GM18505 (cell line): ENCODE measurements at regions not wholly inside any gene's neighbourhood (a gene's known extent, or its start where the extent isn't known, plus 50 kb on each side); places are given as distances from the start of the nearest gene placed in this dataset.

Source experiments
- ATAC-seq: cut with Tn5 transposase; IDR thresholded peaks from one replicate; pipeline ENCODE4 v1.9.1; 2021; ENCODE audit not compliant: unreplicated experiment
- POLR2A ChIP-seq: IDR thresholded peaks from 4 replicates; pipeline ENCODE4 v1.6.1; 2011; ENCODE audit warnings: borderline replicate concordance; ENCODE audit not compliant: insufficient read depth, insufficient read length; ENCODE audit errors: extremely low read depth

DNA sequence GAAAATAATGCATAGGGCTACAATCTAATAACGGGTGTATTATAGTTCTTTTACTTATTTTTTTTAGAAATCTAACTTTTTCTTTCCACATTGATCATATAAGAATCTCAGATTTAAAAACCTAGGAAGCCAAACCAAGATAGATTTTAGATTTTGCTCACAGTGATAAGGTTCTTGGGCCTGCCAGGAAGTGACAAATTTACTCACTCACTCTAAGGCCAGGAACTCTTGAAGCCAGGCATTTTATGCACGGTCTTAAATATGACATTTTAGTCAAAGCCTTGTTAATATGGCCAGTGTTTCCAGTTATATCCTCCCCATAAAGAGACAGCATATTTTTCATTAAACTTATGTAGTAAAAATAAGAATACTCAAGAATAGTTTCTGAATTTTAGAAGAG lies 271.4 kb downstream of the SQOR start:
- ATAC-seq: no peak

DNA sequence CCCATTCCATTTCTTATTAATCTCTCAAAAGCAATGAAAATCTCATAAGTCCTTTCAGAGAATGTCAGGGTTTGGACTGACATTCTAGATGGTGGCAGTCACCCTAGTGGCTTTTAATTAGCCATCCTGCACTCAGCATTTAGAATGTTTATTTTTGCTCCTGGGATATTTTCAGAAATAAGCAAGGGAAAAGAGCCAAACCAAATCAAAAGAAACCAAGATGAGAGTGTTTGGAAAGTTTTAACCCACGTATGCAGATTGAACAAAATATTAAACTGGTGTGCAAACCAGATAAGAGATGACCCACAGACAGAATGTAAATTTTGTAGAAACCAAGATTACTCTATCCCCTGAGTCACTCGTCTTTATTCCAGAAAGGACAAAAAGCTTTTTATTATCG lies 275.8 kb downstream of the SQOR start:
- no peak for ATAC-seq
- no peak for TF ChIP-seq POLR2A

More for the DNA sequence above, 271.4 kb downstream of the SQOR start:
- TF ChIP-seq POLR2A: no peak

DNA sequence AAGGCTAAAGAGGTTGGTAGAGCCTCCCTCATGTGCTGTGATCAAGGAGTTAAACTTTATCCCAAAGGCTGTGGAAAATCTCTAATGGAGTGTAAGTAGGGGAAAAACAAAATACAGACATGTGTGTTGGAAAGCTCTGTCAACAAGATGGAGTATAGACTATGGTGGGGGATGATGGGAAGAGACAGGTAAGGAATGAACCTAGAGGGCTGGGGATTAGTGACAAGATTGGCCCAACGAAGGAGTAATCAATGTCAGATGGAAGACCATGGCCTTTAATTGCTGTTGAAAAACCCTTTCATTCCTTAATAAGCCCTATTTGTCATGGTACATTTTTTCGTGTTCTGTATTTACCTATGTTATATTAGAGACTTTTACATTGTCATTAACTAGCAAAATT lies 278.6 kb downstream of the SQOR start:
- TF ChIP-seq POLR2A: no peak
- ATAC-seq: no peak

DNA sequence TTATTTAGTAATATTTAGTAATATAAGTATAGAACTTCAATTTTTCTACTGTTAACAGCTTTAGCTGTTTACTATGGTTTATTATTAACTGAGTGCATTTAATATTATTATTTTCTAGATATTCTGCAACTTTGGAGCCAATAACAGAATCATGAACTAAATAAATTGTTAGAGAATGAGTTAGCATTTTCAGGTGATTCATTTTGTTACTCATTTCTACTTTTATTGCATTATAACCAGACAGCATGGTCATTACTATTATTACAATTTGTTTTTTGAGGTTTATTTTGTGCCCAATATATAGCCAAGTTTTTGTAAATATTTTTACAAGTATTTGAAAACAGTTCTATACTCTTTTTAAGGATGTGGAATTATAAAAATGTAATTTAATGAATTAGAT lies 279.6 kb downstream of the SQOR start:
- no peak for ATAC-seq
- no peak for TF ChIP-seq POLR2A

DNA sequence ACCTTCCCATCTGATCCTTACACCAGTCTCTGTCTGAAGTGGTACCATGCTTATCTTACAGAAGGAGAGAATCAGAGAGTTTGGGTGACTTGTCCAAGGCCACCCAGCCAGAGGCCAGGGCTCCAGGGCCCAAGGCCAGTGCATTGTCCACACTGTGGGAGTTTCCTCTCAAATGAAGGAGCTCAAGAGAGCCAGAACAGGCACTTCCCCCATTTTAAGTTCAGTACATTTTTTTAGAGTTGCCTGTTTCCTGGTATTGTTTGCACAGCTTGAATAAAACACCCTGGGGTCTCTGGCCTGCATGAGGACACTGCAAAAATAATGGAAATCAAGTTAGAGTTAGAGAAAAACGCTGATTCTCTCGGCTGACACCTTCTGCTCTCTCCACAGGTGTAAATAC lies 284.0 kb downstream of the SQOR start:
- no peak for TF ChIP-seq POLR2A
- ATAC-seq: no peak

DNA sequence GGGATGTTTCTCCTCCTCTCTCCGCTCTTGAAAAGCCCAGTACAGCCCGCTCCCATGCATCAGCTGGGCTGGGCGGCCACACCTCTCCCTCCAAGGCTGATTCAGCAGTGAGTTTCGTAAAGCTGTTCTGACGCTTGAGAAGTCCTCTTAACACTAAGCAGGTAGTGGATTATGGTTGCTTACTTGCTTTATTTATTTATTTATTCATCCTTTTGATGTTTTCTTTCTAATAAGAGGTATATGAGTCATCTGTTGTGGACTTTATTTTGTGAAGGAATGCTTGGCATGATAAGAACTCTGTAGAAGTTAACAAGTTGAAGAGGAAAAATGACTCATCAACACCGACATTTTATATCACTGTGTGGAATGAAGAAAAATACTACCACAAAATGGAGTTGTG lies 285.0 kb downstream of the SQOR start:
- no peak for TF ChIP-seq POLR2A
- no peak for ATAC-seq

DNA sequence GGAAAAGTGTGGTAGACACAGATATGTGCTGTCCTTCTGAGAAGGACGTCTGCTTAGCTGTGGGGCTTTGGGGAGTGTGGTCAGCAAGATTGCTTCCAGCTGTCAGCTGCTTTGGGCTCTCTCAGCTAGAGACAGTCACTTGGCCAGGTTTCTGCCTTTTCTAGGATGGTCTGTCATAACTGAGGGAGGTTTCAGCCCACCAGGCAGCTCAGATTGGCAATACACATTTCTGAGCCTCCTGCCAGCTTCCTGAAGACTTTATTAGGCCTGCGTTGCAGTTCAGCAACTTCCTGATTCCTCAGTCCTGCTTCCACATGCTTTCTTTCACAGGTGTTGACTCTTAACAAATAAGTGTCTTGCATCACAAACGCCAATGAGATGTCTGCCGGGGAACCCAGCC lies 286.5 kb downstream of the SQOR start:
- no peak for TF ChIP-seq POLR2A
- ATAC-seq: no peak

DNA sequence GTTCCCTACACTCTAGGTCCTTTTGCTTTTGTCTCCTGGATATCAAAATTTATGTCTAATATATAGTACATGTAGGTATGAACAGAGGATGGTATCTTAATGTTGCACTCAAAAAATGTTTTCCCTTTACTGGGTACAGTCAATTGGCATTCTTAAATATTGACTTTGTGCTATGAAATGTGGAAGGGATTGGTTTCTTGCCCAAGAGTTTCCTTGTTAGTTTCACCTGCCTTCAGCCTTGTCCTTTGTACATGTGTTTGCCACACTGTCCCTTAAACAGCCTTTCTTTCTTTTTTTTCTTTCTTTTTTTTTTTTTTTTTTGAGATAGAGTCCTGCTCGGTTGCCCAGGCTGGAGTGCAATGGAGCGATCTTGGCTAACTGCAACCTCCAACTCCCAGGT lies 287.1 kb downstream of the SQOR start:
- no peak for TF ChIP-seq POLR2A
- ATAC-seq: no peak

DNA sequence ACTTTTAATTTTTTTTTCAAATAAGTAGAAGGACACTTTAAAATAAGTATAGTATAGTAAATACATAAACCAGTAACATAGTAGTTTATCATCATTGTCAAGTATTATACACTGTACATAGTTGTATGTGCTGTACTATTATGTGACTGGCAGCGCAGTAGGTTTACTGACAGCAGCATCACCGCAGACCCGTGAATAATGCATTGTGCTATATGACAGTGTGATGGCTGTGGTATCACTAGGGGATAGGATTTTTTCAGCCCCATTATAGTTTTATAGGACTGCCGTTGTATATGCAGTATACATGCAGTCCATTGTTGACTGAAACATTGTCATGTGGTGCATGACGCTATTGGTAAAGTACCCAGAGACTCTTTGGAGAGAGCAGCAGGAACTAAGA lies 306.5 kb downstream of the SQOR start:
- TF ChIP-seq POLR2A: no peak
- ATAC-seq: no peak

DNA sequence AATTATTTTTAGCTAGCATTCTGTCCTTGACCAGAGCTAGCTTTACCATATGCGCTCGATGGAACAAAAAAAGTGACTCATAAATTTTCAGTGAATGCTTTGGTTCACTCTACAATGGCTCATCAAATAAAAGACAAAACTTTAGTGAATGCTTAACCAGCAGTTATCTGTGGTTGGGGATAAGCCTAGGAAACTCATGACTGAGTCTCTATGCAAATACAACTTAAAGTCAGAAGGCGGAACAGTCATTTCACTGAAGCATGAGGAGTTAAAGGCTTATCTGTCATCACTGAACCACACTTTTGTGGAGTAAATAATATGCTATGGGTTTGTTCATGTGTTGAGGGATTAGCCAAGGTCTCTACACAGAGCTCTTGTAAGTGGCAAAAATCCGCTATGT lies 308.4 kb downstream of the SQOR start:
- ATAC-seq: peak; percentile 48
- no peak for TF ChIP-seq POLR2A

DNA sequence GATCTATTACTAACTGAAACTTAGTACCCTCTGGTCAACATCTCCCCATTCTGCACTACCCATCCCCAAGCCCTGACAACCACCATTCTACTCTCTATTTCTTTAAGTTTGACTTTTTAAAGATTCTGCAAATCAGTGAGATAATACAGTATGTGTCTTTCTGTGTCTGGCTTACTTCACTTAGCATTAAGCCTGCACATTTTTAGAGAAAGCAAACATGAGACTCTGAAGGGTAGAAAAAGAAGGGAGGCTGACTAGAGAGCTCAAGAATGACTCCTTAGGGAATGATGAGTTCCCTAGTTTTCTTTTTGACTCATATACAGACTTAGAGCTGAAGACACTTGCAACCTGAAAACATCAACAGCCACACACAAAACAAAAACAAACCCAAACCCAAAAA lies 311.3 kb downstream of the SQOR start:
- TF ChIP-seq POLR2A: no peak
- no peak for ATAC-seq

DNA sequence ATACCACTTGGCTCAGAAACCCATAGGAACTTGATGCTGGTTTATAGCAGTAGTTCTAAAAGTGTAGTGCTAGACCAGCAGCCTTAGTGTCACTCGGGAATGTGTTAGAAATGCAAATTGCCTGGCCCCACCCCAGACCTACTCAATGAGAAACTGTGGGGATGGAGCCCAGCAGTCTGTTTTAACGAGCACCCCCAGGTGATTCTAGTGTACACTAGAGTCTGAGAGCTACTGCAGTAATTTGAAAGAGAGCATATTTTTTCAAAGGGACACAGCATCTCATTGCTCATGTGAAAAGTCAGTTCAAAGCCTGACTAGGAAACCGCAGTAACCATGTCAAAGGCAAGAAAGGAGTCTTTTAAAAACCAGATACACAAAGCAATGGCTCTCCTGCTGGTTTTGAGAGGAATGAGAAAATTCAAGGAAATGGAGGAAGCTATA lies 313.4 kb downstream of the SQOR start:
- ATAC-seq: no peak
- TF ChIP-seq POLR2A: no peak

DNA sequence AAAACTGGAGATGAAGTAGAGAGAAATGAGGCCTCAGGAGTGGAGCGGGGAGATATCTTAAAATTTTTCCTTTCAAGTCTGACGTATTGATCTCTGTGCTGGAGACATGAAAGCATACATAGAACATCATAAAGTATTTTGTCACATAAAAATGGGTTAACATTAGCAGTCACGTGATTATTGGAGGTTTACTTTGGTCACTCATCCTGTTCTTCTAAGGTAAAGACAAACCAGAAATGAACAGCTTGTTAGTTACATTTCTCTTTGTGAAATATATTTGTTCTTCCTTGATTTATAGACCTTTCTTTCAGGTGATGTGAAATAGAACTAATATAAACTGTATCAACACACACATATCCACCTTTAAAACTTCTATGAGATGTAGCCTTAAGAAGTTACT lies 324.1 kb downstream of the SQOR start:
- no peak for TF ChIP-seq POLR2A

DNA sequence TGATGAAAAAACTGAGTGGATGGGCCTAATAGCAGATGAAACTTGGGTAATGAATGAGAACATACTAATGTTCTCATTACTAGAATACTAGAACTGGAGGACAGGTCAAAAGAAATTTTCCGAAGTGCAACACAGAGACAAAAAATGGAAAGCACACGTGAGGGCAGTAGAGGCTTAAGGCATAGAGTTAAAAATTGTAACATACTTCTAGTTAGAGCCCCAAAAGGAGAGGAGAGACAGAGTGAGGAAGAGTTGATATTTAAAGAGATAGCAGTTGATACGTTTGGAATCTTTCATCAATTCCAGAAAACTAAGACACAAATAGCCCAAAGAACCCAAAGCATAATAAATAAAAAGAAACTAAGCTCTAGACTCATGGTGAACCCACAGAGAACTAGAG lies 327.9 kb downstream of the SQOR start:
- no peak for ATAC-seq
- TF ChIP-seq POLR2A: no peak

More for the DNA sequence above, 324.1 kb downstream of the SQOR start:
- ATAC-seq: no peak

DNA sequence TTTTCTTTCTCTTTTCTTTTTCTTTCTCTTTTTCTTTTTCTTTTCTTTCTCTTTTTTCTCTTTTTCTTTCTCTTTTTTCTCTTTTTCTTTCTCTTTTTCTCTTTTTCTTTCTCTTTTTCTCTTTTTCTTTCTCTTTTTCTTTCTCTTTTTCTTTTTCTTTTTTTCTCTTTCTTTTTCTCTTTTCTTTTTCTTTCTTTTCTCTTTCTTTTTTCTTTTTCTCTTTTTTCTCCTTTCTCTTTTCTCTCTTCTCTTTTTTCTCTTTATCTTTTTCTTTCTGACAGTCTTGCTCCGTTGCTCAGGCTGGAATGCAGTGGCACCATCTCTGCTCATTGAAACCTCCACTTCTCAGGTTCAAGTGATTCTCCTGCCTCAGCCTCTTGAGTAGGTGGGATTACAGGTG lies 335.7 kb downstream of the SQOR start:
- TF ChIP-seq POLR2A: no peak
- ATAC-seq: no peak

DNA sequence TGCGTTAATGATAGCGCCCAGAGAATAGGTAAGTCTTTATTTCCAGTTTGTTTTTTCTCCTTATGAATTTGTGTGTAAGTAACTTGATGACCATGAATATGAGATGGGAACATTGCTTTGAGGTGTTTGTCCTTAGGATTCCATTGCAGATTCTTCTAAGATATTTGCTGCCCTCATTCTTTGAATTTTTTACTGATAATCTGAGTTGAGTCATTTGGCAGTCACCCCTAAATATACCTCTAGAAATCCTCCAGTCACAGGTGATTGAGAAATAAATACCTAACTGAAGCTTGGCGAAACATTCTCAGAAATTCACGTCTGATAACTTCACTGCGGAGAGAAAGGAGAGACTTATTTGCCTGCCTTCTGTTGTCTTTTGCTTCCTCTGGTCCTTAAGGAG lies 345.5 kb downstream of the SQOR start:
- TF ChIP-seq POLR2A: no peak
- ATAC-seq: no peak

DNA sequence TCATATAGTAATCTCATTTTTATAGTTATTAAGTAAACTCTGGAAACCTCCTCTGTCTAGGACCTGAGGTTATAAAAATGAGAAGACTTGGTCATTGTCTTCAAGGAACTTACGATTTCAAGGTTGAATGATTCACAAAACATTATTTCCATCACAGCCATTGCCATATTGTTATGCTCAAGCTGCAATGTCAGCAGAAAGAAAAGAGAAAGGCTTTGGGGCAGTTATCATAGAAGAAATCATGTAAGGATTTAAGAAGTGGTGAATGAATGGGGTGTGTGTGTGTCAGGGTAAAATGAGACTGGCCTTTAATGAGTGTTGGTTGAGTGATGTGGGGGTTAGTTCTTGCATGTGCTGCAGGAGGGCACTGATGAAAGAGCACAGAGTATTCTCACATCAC lies 346.8 kb downstream of the SQOR start:
- TF ChIP-seq POLR2A: no peak
- ATAC-seq: no peak

DNA sequence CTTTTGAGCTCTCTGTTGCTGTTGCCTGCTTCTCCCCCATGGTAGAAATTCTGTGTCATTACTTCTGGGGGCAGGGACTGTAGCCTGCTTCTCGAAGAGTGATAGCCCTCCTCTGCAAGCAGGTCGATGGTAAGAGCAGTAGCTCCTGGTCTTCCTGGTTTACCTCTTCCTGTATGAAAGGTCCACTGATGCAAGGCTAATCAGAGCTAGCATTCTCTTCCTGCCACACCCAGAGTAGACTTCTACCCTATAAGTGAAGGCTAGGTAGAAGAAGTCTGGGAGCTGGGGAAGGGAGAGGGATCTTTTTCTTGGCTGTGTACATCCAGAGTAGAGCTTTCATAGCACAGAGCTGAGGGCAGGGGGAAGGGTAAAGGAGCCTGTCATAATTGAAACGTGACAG lies 357.0 kb downstream of the SQOR start:
- no peak for TF ChIP-seq POLR2A
- ATAC-seq: no peak
